ENCODE measurements at regions not wholly inside any gene's neighbourhood (a gene's known extent, or its start where the extent isn't known, plus 50 kb on each side); places are given as distances from the start of the nearest gene placed in this dataset.

DNA sequence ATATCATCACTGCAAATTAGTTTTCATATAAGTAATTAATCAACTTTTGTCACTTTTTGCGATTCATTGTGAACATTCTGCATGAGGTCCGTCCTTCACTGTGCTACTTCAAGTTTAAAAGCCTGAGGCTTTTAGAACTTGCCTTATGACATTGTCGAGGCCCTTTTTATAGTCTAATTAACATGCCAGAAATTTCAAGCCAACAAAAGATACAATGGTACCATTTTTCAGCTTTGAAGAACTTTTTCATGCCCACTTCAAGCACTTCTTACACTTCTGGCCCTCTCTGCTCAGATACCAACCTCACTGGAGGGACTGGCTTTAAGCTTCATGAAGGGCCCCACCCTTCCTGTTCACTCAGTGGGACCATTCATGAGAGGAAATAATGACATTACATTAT lies 323.1 kb downstream of the TPBG start:
- H3K9me3 ChIP-seq, result no peaks in the 10 kb centered on the region
- intact Hi-C loops (cut with DNase I), result no loop called here
- TF ChIP-seq, protein P1, sequence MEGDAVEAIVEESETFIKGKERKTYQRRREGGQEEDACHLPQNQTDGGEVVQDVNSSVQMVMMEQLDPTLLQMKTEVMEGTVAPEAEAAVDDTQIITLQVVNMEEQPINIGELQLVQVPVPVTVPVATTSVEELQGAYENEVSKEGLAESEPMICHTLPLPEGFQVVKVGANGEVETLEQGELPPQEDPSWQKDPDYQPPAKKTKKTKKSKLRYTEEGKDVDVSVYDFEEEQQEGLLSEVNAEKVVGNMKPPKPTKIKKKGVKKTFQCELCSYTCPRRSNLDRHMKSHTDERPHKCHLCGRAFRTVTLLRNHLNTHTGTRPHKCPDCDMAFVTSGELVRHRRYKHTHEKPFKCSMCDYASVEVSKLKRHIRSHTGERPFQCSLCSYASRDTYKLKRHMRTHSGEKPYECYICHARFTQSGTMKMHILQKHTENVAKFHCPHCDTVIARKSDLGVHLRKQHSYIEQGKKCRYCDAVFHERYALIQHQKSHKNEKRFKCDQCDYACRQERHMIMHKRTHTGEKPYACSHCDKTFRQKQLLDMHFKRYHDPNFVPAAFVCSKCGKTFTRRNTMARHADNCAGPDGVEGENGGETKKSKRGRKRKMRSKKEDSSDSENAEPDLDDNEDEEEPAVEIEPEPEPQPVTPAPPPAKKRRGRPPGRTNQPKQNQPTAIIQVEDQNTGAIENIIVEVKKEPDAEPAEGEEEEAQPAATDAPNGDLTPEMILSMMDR (IDR thresholded peaks at IDR 0.05), result no peak
- no peak overlapping the region for H3K4me3 ChIP-seq
- no peaks in the 10 kb centered on the region for H3K27me3 ChIP-seq
- H3K27ac ChIP-seq, result no peak overlapping the region
- H3K4me1 ChIP-seq, result no peaks in the 10 kb centered on the region
- H3K36me3 ChIP-seq, result no peaks in the 10 kb centered on the region
- 86 to 87% methylated on average over 3 of the region's 3 CpGs for WGBS, 2 donors
- ATAC-seq (no peak), DNase-seq (no peak)

DNA sequence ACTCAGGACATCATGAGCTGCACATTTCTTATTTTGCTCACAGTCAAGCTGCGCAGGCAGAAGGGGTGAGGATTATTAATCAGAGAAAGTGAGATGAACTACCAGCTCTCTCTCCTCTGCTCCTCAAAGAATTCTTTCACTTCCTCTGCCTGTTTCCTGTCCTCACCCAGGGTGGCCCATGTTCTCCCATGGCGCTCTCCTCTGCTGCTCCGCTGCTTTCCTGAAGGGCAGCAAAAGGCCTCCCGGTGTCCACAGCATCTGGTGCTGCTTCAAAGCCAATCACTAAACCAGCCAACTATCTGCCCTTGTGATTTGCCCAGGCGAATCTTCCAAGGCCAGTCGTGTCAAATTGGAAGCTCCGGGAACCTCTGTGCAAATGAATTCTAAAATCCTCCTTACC lies 324.2 kb downstream of the TPBG start:
- DNase-seq (no peak), ATAC-seq (no peak)
- Histone ChIP-seq H3K27ac (no peak overlapping the region), H3K36me3 (no peaks in the 10 kb centered on the region), H3K4me3 (no peak overlapping the region), H3K9me3 (no peaks in the 10 kb centered on the region), H3K27me3 (no peaks in the 10 kb centered on the region), H3K4me1 (no peaks in the 10 kb centered on the region)
- intact Hi-C loops (cut with DNase I), result no loop called here
- TF ChIP-seq, protein P1 (IDR thresholded peaks at IDR 0.05), result no peak
- 63 to 75% methylated on average over 7 of the region's 7 CpGs for WGBS, 2 donors

DNA sequence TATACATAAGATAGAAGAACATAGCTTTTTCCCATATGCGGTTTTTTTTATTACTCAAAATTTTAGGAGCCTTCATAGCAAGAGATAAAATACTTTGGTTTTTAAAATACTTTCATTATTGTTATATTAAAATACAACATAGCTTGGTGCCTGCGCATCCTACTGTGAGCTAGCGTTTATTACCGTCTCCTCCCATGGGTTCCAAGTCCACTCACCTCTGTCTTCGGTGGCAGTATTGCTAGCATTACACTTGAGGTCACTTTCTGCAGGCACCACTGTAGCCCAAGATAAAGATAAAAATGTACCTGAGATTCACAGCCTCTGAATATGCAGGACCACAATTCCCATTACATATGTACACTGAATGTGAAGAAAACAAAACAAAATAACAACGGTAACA lies 326.7 kb downstream of the TPBG start:
- no peak for DNase-seq
- H3K36me3 ChIP-seq, result no peaks in the 10 kb centered on the region
- WGBS, 2 donors, result 89 to 92% methylated on average over 6 of the region's 6 CpGs
- intact Hi-C loops (cut with DNase I), result no loop called here
- peaks cover 0 to 4% (median 0%) of the 10 kb centered on the region in 7 donors for H3K27me3 ChIP-seq
- no peaks in the 10 kb centered on the region for H3K9me3 ChIP-seq
- no peak overlapping the region for H3K27ac ChIP-seq
- no peaks in the 10 kb centered on the region for H3K4me1 ChIP-seq
- TF ChIP-seq, protein P1 (IDR thresholded peaks at IDR 0.05), result no peak
- no peak for ATAC-seq
- no peak overlapping the region for H3K4me3 ChIP-seq

DNA sequence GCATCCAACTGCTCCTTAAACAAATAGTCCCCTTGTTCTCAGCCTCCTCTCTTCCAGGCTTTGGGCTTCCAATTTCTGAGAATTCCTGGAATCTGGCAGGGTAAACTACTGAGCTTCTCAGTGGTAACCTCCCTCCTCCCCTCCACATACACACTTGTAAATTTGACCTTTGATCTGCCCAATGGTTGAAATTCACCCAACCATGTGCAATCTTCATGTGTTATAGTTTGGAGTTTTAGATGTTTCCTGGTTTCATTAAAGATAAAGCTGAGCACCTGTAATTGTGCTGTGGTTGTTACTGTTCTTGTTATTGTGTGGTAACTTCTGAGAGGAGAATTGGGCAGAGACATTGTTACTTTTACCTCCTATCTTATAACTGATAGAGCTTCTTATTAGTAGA lies 328.4 kb downstream of the TPBG start:
- no peak for DNase-seq
- H3K27me3 ChIP-seq, result peaks cover 0 to 4% (median 0%) of the 10 kb centered on the region in 7 donors
- no peaks in the 10 kb centered on the region for H3K36me3 ChIP-seq
- intact Hi-C loops (cut with DNase I), result no loop called here
- no peak overlapping the region for H3K27ac ChIP-seq
- TF ChIP-seq, protein P1 (IDR thresholded peaks at IDR 0.05), result no peak
- H3K4me3 ChIP-seq, result no peak overlapping the region
- no peaks in the 10 kb centered on the region for H3K4me1 ChIP-seq
- H3K9me3 ChIP-seq, result no peaks in the 10 kb centered on the region
- ATAC-seq, result no peak

DNA sequence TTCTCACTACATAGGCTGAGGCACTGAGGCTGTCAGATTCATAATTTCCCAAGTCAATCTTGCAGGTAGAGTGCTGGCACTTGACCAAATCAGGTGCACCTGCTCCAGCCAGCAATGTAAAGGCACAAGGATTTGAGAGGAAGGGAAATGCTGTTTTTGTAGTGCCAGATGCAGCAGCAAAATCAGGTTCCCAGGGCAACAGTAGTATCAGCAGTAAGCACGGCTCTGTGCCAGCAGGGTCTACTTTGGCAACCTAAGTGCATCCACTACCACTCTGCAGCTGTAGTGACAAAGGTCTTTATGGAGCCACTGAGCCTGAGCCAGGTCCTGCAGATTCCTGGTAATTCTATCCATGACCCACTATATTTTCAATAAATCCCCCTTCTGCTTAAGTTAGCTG lies 329.5 kb downstream of the TPBG start:
- 58 to 62% methylated on average over 1 of the region's 1 CpG for WGBS, 2 donors

More for the DNA sequence above, 329.5 kb downstream of the TPBG start:
- ATAC-seq (no peak), DNase-seq (no peak)
- TF ChIP-seq, protein P1 (IDR thresholded peaks at IDR 0.05), result no peak
- Histone ChIP-seq H3K4me1 (no peaks in the 10 kb centered on the region), H3K4me3 (no peak overlapping the region), H3K9me3 (no peaks in the 10 kb centered on the region), H3K36me3 (no peaks in the 10 kb centered on the region), H3K27me3 (peaks cover 0 to 4% (median 0%) of the 10 kb centered on the region in 7 donors), H3K27ac (no peak overlapping the region)
- intact Hi-C loops (cut with DNase I), result no loop called here

All from heart right ventricle (tissue), 16 donors.